Activated naive CD4-positive, alpha-beta T cell treated with anti-CD3 and anti-CD28 coated beads, Interleukin-2, amount 10 ng/mL, durations not matched to agents 7 days and 5 days (primary cell): ENCODE measurements at regions not wholly inside any gene's neighbourhood (a gene's known extent, or its start where the extent isn't known, plus 50 kb on each side); places are given as distances from the start of the nearest gene placed in this dataset.

Experiments
- CTCF ChIA-PET: fragments of 350-600 bp; sonication (Branson Sonifier 250); formaldehyde crosslinking; loops from one replicate; lab custom pipeline; 2021; ENCODE audit warnings: antibody characterized with exemption; lab: Charles Lee
- DNase-seq: peaks from one replicate; pipeline ENCODE4 v3.0.0-alpha.2; 2020
- H3K27ac Mint-ChIP-seq: one replicate; pipeline ENCODE4 v1.8.0; 2021; ENCODE audit warnings: mild to moderate bottlenecking, moderate library complexity, mixed read lengths
- H3K27me3 Mint-ChIP-seq: one replicate; pipeline ENCODE4 v1.8.0; 2021; ENCODE audit warnings: mild to moderate bottlenecking, mixed read lengths
- H3K36me3 Mint-ChIP-seq: one replicate; pipeline ENCODE4 v1.8.0; 2021; ENCODE audit warnings: mixed read lengths
- H3K4me1 Mint-ChIP-seq: one replicate; pipeline ENCODE4 v1.8.0; 2021; ENCODE audit warnings: mixed read lengths
- H3K4me3 Mint-ChIP-seq: one replicate; pipeline ENCODE4 v1.8.0; 2021; ENCODE audit warnings: mild to moderate bottlenecking, moderate library complexity, mixed read lengths
- H3K9me3 Mint-ChIP-seq: one replicate; pipeline ENCODE4 v1.8.0; 2021; ENCODE audit warnings: mixed read lengths

- Mint-ChIP-seq H3K4me1 (peaks cover 5% of the 10 kb centered on the region), H3K36me3 (no peaks in the 10 kb centered on the region), H3K4me3 (no peak overlapping the region), H3K27ac (no peak overlapping the region), H3K9me3 (no peaks in the 10 kb centered on the region), H3K27me3 (peaks cover 56% of the 10 kb centered on the region)
- DNase-seq, result no peak
- CTCF ChIA-PET, result interaction anchor here (1.0 kb wide), 1 partner anchor 176 kb away, joined by 3 read pairs; no protein-coding TSS in a partner anchor
Measured at GRCh38 chr1:36729716-36730510, 247.2 kb upstream of the CSF3R start.

GRCh38 chr1:36729289-36729688 lies 246.6 kb upstream of the CSF3R start:
- peaks cover 51% of the 10 kb centered on the region for H3K27me3 Mint-ChIP-seq

GRCh38 chr1:36728846-36729245 lies 246.1 kb upstream of the CSF3R start:
- no peak for DNase-seq
- Mint-ChIP-seq H3K27me3 (peaks cover 47% of the 10 kb centered on the region), H3K9me3 (no peaks in the 10 kb centered on the region), H3K36me3 (no peaks in the 10 kb centered on the region), H3K4me3 (no peak overlapping the region), H3K4me1 (peaks cover 5% of the 10 kb centered on the region), H3K27ac (no peak overlapping the region)
- CTCF ChIA-PET, result interaction anchor here (1.0 kb wide), 1 partner anchor 175 kb away, joined by 3 read pairs; no protein-coding TSS in a partner anchor

More at GRCh38 chr1:36729289-36729688, 246.6 kb upstream of the CSF3R start:
- Mint-ChIP-seq H3K27ac (no peak overlapping the region), H3K4me1 (peaks cover 5% of the 10 kb centered on the region), H3K36me3 (no peaks in the 10 kb centered on the region), H3K4me3 (no peak overlapping the region), H3K9me3 (no peaks in the 10 kb centered on the region)
- CTCF ChIA-PET, result interaction anchor here (1.0 kb wide), 1 partner anchor 175 kb away, joined by 3 read pairs; no protein-coding TSS in a partner anchor
- DNase-seq, result no peak

GRCh38 chr1:36728051-36728450 lies 245.3 kb upstream of the CSF3R start:
- peaks cover 5% of the 10 kb centered on the region for H3K4me1 Mint-ChIP-seq
- DNase-seq, result no peak
- CTCF ChIA-PET, result no interaction called here
- peaks cover 54% of the 10 kb centered on the region for H3K27me3 Mint-ChIP-seq
- H3K4me3 Mint-ChIP-seq, result no peak overlapping the region
- H3K9me3 Mint-ChIP-seq, result no peaks in the 10 kb centered on the region
- no peak overlapping the region for H3K27ac Mint-ChIP-seq
- H3K36me3 Mint-ChIP-seq, result no peaks in the 10 kb centered on the region

- DNase-seq, result no peak
- Mint-ChIP-seq H3K27me3 (peaks cover 44% of the 10 kb centered on the region), H3K36me3 (no peaks in the 10 kb centered on the region), H3K4me1 (peaks cover 3% of the 10 kb centered on the region), H3K27ac (no peak overlapping the region), H3K4me3 (no peak overlapping the region), H3K9me3 (no peaks in the 10 kb centered on the region)
- CTCF ChIA-PET, result no interaction called here
Measured at GRCh38 chr1:36725151-36725550, 242.4 kb upstream of the CSF3R start.

GRCh38 chr1:36723813-36724212 lies 241.1 kb upstream of the CSF3R start:
- Mint-ChIP-seq H3K27me3 (peaks cover 37% of the 10 kb centered on the region), H3K27ac (no peak overlapping the region), H3K4me1 (no peaks in the 10 kb centered on the region), H3K4me3 (no peak overlapping the region), H3K9me3 (no peaks in the 10 kb centered on the region), H3K36me3 (no peaks in the 10 kb centered on the region)
- DNase-seq, result no peak
- CTCF ChIA-PET, result no interaction called here

- CTCF ChIA-PET, result no interaction called here
Measured at GRCh38 chr1:36722871-36723270, 240.2 kb upstream of the CSF3R start.

GRCh38 chr1:36721261-36721660 lies 238.5 kb upstream of the CSF3R start:
- no peaks in the 10 kb centered on the region for H3K36me3 Mint-ChIP-seq
- peaks cover 3% of the 10 kb centered on the region for H3K4me1 Mint-ChIP-seq
- DNase-seq, result no peak
- H3K27ac Mint-ChIP-seq, result no peak overlapping the region
- no peak overlapping the region for H3K4me3 Mint-ChIP-seq
- CTCF ChIA-PET, result no interaction called here
- H3K9me3 Mint-ChIP-seq, result no peaks in the 10 kb centered on the region
- peaks cover 42% of the 10 kb centered on the region for H3K27me3 Mint-ChIP-seq

More at GRCh38 chr1:36722871-36723270, 240.2 kb upstream of the CSF3R start:
- Mint-ChIP-seq H3K4me1 (no peaks in the 10 kb centered on the region), H3K27ac (no peak overlapping the region), H3K9me3 (no peaks in the 10 kb centered on the region), H3K36me3 (no peaks in the 10 kb centered on the region), H3K4me3 (no peak overlapping the region), H3K27me3 (peaks cover 35% of the 10 kb centered on the region)
- no peak for DNase-seq

GRCh38 chr1:36717431-36717830 lies 234.7 kb upstream of the CSF3R start:
- H3K4me3 Mint-ChIP-seq, result no peak overlapping the region
- H3K36me3 Mint-ChIP-seq, result no peaks in the 10 kb centered on the region
- no peaks in the 10 kb centered on the region for H3K9me3 Mint-ChIP-seq
- H3K27me3 Mint-ChIP-seq, result peaks cover 47% of the 10 kb centered on the region
- peaks cover 3% of the 10 kb centered on the region for H3K4me1 Mint-ChIP-seq
- no peak for DNase-seq
- CTCF ChIA-PET, result no interaction called here
- no peak overlapping the region for H3K27ac Mint-ChIP-seq

- CTCF ChIA-PET, result no interaction called here
- H3K9me3 Mint-ChIP-seq, result no peaks in the 10 kb centered on the region
- H3K27me3 Mint-ChIP-seq, result peaks cover 53% of the 10 kb centered on the region
- H3K4me1 Mint-ChIP-seq, result peaks cover 3% of the 10 kb centered on the region
- DNase-seq, result no peak
- no peaks in the 10 kb centered on the region for H3K36me3 Mint-ChIP-seq
- H3K4me3 Mint-ChIP-seq, result no peak overlapping the region
- H3K27ac Mint-ChIP-seq, result no peak overlapping the region
Measured at GRCh38 chr1:36715797-36716196, 233.1 kb upstream of the CSF3R start.

GRCh38 chr1:36714301-36714700 lies 231.6 kb upstream of the CSF3R start:
- peaks cover 3% of the 10 kb centered on the region for H3K4me1 Mint-ChIP-seq
- H3K4me3 Mint-ChIP-seq, result no peak overlapping the region
- H3K9me3 Mint-ChIP-seq, result no peaks in the 10 kb centered on the region
- peaks cover 52% of the 10 kb centered on the region for H3K27me3 Mint-ChIP-seq
- no peak for DNase-seq
- CTCF ChIA-PET, result no interaction called here
- no peak overlapping the region for H3K27ac Mint-ChIP-seq
- no peaks in the 10 kb centered on the region for H3K36me3 Mint-ChIP-seq

GRCh38 chr1:36711480-36711879 lies 228.8 kb upstream of the CSF3R start:
- peaks cover 58% of the 10 kb centered on the region for H3K27me3 Mint-ChIP-seq

GRCh38 chr1:36710951-36711350 lies 228.2 kb upstream of the CSF3R start:
- no peaks in the 10 kb centered on the region for H3K36me3 Mint-ChIP-seq
- no peak overlapping the region for H3K4me3 Mint-ChIP-seq
- CTCF ChIA-PET, result interaction anchor here (1.0 kb wide), 1 partner anchor 9 kb away, joined by 4 read pairs; no protein-coding TSS in a partner anchor
- no peak for DNase-seq
- H3K9me3 Mint-ChIP-seq, result no peaks in the 10 kb centered on the region
- no peak overlapping the region for H3K27ac Mint-ChIP-seq
- peaks cover 58% of the 10 kb centered on the region for H3K27me3 Mint-ChIP-seq
- H3K4me1 Mint-ChIP-seq, result no peaks in the 10 kb centered on the region

More at GRCh38 chr1:36711480-36711879, 228.8 kb upstream of the CSF3R start:
- CTCF ChIA-PET, result interaction anchor here (1.2 kb wide), 1 partner anchor 135 kb away, joined by 3 read pairs; no protein-coding TSS in a partner anchor
- Mint-ChIP-seq H3K36me3 (no peaks in the 10 kb centered on the region), H3K4me3 (no peak overlapping the region), H3K4me1 (no peaks in the 10 kb centered on the region), H3K27ac (no peak overlapping the region), H3K9me3 (no peaks in the 10 kb centered on the region)
- DNase-seq, result no peak

GRCh38 chr1:36709869-36710481 lies 227.3 kb upstream of the CSF3R start:
- Mint-ChIP-seq H3K27me3 (peaks cover 58% of the 10 kb centered on the region), H3K9me3 (no peaks in the 10 kb centered on the region), H3K4me1 (no peaks in the 10 kb centered on the region), H3K4me3 (no peak overlapping the region), H3K27ac (no peak overlapping the region), H3K36me3 (no peaks in the 10 kb centered on the region)
- no peak for DNase-seq
- CTCF ChIA-PET, result interaction anchor here (1.0 kb wide), 1 partner anchor 8 kb away, joined by 4 read pairs; no protein-coding TSS in a partner anchor
